ENCODE measurements at regions not wholly inside any gene's neighbourhood (a gene's known extent, or its start where the extent isn't known, plus 50 kb on each side); places are given as distances from the start of the nearest gene placed in this dataset.

DNA sequence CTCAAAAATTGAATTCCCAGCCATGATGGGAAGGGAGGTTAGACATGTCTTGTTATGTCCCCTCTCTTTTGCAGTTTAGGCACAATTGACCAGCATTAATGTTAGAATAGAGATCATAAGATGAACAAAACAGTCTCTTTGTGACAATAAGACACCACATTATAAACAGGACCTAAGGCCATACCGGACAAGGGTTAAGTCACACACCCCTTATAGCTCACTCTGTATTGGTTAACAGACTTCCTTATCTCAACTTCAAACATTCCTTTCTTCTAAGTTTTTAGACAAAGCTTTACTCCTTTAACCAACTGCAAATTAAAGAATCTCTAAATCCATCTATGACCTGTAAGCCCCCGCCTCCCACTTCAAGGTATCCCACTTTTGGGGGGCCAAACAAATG is 81.1 kb upstream of the CPM start:
- H3K27me3 ChIP-seq (ENCODE audit: insufficient read depth, low read length): no peaks in the 10 kb centered on the region
- no peaks in the 10 kb centered on the region for H3K36me3 ChIP-seq (ENCODE audit: insufficient read depth, low read depth, low read length)

DNA sequence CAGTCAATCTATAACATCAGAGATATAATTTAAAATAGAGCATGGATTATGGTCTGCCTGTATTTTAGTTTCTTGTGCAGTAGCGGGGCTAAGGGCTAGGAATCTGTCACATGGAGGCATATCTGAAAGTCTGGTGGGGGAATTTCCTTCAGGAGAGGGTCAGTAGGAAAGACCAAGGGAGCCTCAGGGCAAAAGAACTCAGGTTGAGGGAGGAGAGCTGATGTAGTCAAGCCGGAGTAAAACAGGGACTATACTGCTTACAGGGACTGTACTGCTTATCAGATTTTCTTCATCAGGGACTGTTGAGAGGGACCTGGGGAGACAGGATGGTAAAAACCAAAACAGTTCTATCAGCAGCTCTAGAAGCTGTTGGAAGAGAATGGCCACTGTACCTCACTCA is 82.0 kb upstream of the CPM start:
- Histone ChIP-seq H3K27me3 (ENCODE audit: insufficient read depth, low read length) (no peaks in the 10 kb centered on the region), H3K4me1 (ENCODE audit: insufficient read depth, low read length) (no peaks in the 10 kb centered on the region), H3K4me3 (ENCODE audit: low read length) (no peak overlapping the region), H3K27ac (ENCODE audit: low read length) (no peak overlapping the region), H3K9me3 (ENCODE audit: insufficient read depth, low read depth, low read length) (no peaks in the 10 kb centered on the region), H3K9ac (ENCODE audit: low read depth, low read length) (no peak overlapping the region), H3K36me3 (ENCODE audit: insufficient read depth, low read depth, low read length) (no peaks in the 10 kb centered on the region)

More for the DNA sequence above, 81.1 kb upstream of the CPM start:
- no peak overlapping the region for H3K27ac ChIP-seq (ENCODE audit: low read length)
- H3K9ac ChIP-seq (ENCODE audit: low read depth, low read length): no peak overlapping the region
- H3K9me3 ChIP-seq (ENCODE audit: insufficient read depth, low read depth, low read length): no peaks in the 10 kb centered on the region
- H3K4me3 ChIP-seq (ENCODE audit: low read length): no peak overlapping the region
- no peaks in the 10 kb centered on the region for H3K4me1 ChIP-seq (ENCODE audit: insufficient read depth, low read length)

DNA sequence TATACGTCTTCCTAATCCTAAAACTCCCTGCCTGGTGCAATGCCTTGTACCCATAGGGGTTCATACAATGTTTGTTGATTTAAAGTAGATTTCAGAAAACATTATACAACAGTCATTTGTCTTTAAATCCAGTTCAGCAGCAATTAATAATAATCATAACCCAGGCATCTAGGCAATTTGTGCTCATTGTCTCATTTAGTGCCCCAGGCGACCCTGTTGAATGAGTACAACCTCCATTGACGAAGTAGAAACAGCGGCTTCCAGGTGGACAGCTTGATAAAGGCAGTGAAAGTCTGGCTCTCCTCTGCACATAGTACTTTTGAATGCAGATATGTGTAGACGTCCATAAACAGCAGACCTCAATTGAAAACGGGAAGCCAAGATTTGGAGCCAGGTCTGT is 82.9 kb upstream of the CPM start:
- Histone ChIP-seq H3K27me3 (ENCODE audit: insufficient read depth, low read length) (no peaks in the 10 kb centered on the region), H3K4me3 (ENCODE audit: low read length) (no peak overlapping the region), H3K9ac (ENCODE audit: low read depth, low read length) (no peak overlapping the region), H3K27ac (ENCODE audit: low read length) (no peak overlapping the region), H3K9me3 (ENCODE audit: insufficient read depth, low read depth, low read length) (no peaks in the 10 kb centered on the region), H3K4me1 (ENCODE audit: insufficient read depth, low read length) (no peaks in the 10 kb centered on the region), H3K36me3 (ENCODE audit: insufficient read depth, low read depth, low read length) (no peaks in the 10 kb centered on the region)

DNA sequence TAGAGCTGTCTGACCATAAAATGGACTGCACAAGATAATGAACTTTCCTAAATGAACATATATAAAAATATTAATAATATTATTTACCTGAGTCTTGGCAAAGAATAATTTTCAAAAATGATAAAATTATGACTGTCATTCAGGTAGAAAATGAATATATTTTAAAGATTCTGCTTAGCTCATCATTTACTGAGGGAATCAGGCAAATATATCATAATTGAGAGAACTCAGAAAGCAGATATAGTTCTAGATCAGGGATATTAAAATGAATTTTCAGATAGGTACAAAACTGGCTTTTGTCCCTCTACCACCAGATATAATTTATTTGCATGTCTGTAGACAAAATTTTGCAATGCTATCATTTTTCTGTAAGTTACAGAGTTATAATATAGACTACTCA is 86.1 kb upstream of the CPM start:
- Histone ChIP-seq H3K9ac (ENCODE audit: low read depth, low read length) (no peak overlapping the region), H3K4me3 (ENCODE audit: low read length) (no peak overlapping the region), H3K9me3 (ENCODE audit: insufficient read depth, low read depth, low read length) (no peaks in the 10 kb centered on the region), H3K27ac (ENCODE audit: low read length) (no peak overlapping the region), H3K36me3 (ENCODE audit: insufficient read depth, low read depth, low read length) (no peaks in the 10 kb centered on the region), H3K4me1 (ENCODE audit: insufficient read depth, low read length) (no peaks in the 10 kb centered on the region), H3K27me3 (ENCODE audit: insufficient read depth, low read length) (no peaks in the 10 kb centered on the region)

DNA sequence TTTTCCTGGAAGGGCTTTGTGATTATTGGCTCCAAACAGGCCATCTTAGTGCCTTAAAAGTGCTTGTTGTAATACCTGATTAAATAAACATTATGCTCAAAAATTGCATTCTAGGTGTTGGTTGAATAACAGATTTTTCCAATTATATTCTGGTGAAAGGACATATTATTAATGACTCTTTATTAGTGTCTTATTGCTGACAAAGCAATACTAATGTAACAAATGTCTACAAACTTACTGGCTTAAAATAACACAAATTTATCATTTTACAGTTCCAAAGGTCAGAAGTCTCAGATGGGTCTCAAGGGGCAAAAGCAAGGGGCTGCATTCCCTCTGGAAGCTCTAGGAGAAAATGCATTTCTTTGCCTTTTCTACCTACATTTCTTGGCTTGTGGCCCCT is 86.9 kb upstream of the CPM start:
- Histone ChIP-seq H3K9me3 (ENCODE audit: insufficient read depth, low read depth, low read length) (no peaks in the 10 kb centered on the region), H3K4me3 (ENCODE audit: low read length) (no peak overlapping the region), H3K27ac (ENCODE audit: low read length) (no peak overlapping the region), H3K27me3 (ENCODE audit: insufficient read depth, low read length) (no peaks in the 10 kb centered on the region), H3K36me3 (ENCODE audit: insufficient read depth, low read depth, low read length) (no peaks in the 10 kb centered on the region), H3K9ac (ENCODE audit: low read depth, low read length) (no peak overlapping the region), H3K4me1 (ENCODE audit: insufficient read depth, low read length) (no peaks in the 10 kb centered on the region)

DNA sequence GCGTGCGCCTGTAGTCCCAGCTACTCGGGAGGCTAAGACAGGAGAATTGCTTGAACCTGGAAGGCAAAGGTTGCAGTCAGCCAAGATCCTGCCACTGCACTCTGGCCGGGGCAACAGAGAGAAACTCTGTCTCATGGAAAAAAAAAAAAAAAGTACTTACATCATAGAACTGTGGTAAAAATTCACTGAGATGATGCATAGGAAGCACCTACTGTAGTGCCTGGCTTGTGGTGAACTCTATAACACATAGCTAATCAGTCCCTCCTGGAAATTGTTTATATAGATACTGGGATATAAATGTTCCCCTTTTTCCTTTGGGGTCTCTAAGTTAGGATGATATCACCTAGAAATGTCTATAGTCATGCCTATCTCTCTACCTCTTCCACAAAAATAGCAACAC is 89.7 kb upstream of the CPM start:
- no peaks in the 10 kb centered on the region for H3K36me3 ChIP-seq (ENCODE audit: insufficient read depth, low read depth, low read length)
- H3K27me3 ChIP-seq (ENCODE audit: insufficient read depth, low read length): no peaks in the 10 kb centered on the region
- no peaks in the 10 kb centered on the region; the same call in 1 of the 2 replicates for H3K4me1 ChIP-seq (ENCODE audit: insufficient read depth, low read length)
- no peak overlapping the region for H3K4me3 ChIP-seq (ENCODE audit: low read length)
- H3K9me3 ChIP-seq (ENCODE audit: insufficient read depth, low read depth, low read length): no peaks in the 10 kb centered on the region
- H3K27ac ChIP-seq (ENCODE audit: low read length): no peak overlapping the region
- no peak overlapping the region for H3K9ac ChIP-seq (ENCODE audit: low read depth, low read length)

DNA sequence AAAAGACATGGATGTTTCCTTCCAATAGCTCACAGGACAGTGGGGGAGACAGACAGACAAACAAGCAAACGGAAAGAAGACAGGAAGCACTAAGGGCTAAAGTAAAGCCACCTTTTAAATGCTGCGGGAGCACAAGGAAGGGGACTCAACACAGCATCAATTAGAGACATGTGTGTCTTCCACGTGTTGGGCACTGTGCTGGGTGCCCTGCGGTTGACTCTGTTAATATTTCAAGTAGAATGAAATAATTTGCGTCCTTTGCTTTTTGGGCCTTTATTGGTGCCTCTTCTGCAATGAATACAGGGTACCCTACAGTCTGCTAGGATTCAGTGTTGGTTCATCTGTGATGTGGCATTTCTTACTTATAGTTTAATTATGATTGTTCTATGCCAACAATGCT is 90.9 kb upstream of the CPM start:
- H3K4me3 ChIP-seq (ENCODE audit: low read length): no peak overlapping the region

DNA sequence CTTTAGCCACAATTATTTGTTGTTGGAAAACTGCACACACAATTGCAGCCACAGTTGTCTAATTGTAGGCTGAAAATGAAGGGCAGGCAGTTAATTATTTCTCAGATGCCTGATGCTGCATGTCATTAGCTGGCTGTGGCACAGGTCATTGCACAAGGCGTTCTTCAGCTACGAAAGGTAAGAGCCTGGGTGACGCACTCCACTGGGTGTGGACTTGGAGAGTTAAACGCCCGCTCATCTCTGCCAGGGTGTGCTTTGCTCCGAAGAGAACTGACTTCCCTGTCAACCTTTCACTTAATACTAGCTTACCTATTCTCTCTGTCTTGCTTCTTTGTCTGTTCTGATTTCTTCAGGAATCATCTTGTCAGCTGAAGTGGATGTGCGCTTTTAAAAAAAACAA is 91.4 kb upstream of the CPM start:
- no peak overlapping the region for H3K4me3 ChIP-seq (ENCODE audit: low read length)

More for the DNA sequence above, 90.9 kb upstream of the CPM start:
- H3K9me3 ChIP-seq (ENCODE audit: insufficient read depth, low read depth, low read length): no peaks in the 10 kb centered on the region
- no peaks in the 10 kb centered on the region; the same call in 1 of the 2 replicates for H3K4me1 ChIP-seq (ENCODE audit: insufficient read depth, low read length)
- no peaks in the 10 kb centered on the region for H3K27me3 ChIP-seq (ENCODE audit: insufficient read depth, low read length)
- H3K27ac ChIP-seq (ENCODE audit: low read length): no peak overlapping the region
- no peak overlapping the region for H3K9ac ChIP-seq (ENCODE audit: low read depth, low read length)
- no peaks in the 10 kb centered on the region for H3K36me3 ChIP-seq (ENCODE audit: insufficient read depth, low read depth, low read length)

DNA sequence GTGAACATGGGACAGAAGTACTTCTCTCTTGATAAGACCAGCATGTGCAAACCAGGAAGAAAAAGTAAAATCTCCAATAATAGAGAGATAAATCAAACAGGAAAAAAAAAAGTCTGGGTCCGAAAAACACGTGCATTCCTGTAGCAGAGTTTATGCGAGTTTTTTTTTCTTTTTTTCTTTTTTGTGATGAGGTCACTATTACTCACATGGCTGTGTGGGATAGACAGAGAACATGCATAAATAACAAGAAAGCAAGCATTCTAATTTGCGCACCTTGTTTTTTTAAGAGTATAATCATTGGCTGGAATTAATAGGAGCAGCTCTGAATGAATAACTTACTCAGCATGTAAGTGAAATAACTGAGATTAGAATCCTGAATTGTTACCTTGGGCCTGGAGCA is 91.9 kb upstream of the CPM start:
- H3K4me1 ChIP-seq (ENCODE audit: insufficient read depth, low read length): no peaks in the 10 kb centered on the region; the same call in 1 of the 2 replicates
- H3K4me3 ChIP-seq (ENCODE audit: low read length): no peak overlapping the region
- H3K36me3 ChIP-seq (ENCODE audit: insufficient read depth, low read depth, low read length): no peaks in the 10 kb centered on the region
- H3K27ac ChIP-seq (ENCODE audit: low read length): no peak overlapping the region
- H3K27me3 ChIP-seq (ENCODE audit: insufficient read depth, low read length): no peaks in the 10 kb centered on the region
- H3K9me3 ChIP-seq (ENCODE audit: insufficient read depth, low read depth, low read length): no peaks in the 10 kb centered on the region
- no peak overlapping the region for H3K9ac ChIP-seq (ENCODE audit: low read depth, low read length)

More for the DNA sequence above, 91.4 kb upstream of the CPM start:
- no peak overlapping the region for H3K27ac ChIP-seq (ENCODE audit: low read length)
- no peaks in the 10 kb centered on the region for H3K27me3 ChIP-seq (ENCODE audit: insufficient read depth, low read length)
- H3K36me3 ChIP-seq (ENCODE audit: insufficient read depth, low read depth, low read length): no peaks in the 10 kb centered on the region
- H3K9ac ChIP-seq (ENCODE audit: low read depth, low read length): no peak overlapping the region
- no peaks in the 10 kb centered on the region for H3K9me3 ChIP-seq (ENCODE audit: insufficient read depth, low read depth, low read length)
- H3K4me1 ChIP-seq (ENCODE audit: insufficient read depth, low read length): no peaks in the 10 kb centered on the region; the same call in 1 of the 2 replicates

DNA sequence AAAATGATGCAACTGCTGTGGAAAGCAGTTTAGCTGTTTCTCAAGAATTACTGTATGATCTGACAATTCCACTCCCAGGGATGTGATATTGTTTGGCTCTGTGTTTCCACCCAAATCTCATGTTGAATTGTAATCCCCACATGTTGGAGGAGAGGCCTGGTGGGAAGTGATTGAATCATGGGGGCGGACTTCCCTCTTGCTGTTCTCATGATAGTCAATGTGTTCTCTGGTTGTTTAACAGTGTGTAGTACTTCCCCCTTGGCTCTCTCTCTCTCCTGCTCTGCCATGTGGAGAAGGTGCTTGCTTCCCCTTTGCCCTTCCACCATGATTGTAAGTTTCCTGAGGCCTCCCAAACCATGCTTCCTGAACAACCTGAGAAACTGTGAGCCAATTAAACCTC is 93.4 kb upstream of the CPM start:
- Histone ChIP-seq H3K27ac (ENCODE audit: low read length) (no peak overlapping the region), H3K9ac (ENCODE audit: low read depth, low read length) (no peak overlapping the region), H3K4me1 (ENCODE audit: insufficient read depth, low read length) (no peaks in the 10 kb centered on the region; the same call in 1 of the 2 replicates), H3K4me3 (ENCODE audit: low read length) (no peak overlapping the region), H3K36me3 (ENCODE audit: insufficient read depth, low read depth, low read length) (no peaks in the 10 kb centered on the region), H3K9me3 (ENCODE audit: insufficient read depth, low read depth, low read length) (no peaks in the 10 kb centered on the region), H3K27me3 (ENCODE audit: insufficient read depth, low read length) (no peaks in the 10 kb centered on the region)

DNA sequence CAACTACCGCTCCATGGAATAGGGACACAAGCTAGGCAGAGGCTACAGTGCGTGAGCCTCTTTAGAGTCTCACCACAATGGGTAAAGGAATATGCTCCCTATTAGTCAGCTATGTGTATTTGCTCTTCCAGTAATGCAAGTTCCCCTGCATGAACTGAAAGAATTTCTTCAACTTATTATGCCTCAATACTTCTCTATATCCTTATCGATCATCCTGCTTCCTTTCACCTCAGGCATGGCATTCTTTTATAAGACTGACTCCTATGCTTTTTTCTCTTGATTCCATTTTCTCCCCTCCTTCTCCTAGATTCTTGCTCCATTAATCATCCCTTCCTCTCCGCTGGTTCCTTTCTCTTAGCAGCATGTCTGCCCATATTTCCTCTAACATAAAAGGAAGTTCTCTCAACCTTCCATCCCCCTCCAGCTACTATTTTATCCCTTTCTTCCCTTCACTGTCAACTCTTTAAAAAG is 94.5 kb upstream of the CPM start:
- Histone ChIP-seq H3K36me3 (ENCODE audit: insufficient read depth, low read depth, low read length) (no peaks in the 10 kb centered on the region), H3K4me3 (ENCODE audit: low read length) (no peak overlapping the region), H3K4me1 (ENCODE audit: insufficient read depth, low read length) (no peaks in the 10 kb centered on the region; the same call in 1 of the 2 replicates), H3K27me3 (ENCODE audit: insufficient read depth, low read length) (no peaks in the 10 kb centered on the region), H3K9ac (ENCODE audit: low read depth, low read length) (no peak overlapping the region), H3K9me3 (ENCODE audit: insufficient read depth, low read depth, low read length) (no peaks in the 10 kb centered on the region), H3K27ac (ENCODE audit: low read length) (no peak overlapping the region)

DNA sequence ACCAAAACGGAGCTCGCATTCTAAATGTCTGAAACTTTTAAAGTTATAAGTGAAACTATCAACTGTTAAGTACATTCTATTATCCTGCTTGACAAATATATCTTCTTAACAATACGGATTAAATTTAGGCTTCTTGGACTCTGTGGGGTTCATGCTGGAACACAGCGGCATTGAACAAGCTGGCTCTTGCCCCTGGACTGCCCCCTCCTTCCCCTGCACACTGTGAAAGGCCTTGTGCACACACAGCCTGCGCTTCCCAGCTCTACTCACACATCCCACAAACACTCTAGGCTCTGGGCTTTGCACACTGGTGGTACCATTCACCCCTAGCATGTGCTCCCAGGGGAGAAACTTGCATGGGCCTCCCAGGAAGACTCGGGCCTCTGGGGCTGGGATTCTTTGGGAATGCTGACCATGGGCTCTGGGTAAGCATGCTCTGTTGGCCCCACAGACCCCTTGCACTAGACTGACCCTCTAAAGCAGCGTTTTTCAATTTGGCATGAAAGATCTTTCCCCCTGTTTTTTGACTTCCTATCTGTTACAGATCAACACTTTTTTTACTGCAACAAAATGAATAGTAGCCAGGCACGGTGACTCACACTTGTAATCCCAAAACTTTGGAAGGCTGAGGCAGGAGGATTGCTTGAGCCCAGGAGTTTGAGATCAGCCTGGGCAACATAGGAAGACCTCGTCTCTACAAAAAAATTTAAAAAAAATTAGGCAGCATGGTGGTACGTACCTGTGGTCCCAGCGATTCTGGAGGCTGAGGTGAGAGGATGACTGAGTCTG is 96.2 kb upstream of the CPM start:
- Histone ChIP-seq H3K4me1 (ENCODE audit: insufficient read depth, low read length) (no peaks in the 10 kb centered on the region; the same call in 1 of the 2 replicates), H3K27me3 (ENCODE audit: insufficient read depth, low read length) (no peaks in the 10 kb centered on the region), H3K27ac (ENCODE audit: low read length) (no peak overlapping the region), H3K9me3 (ENCODE audit: insufficient read depth, low read depth, low read length) (no peaks in the 10 kb centered on the region), H3K36me3 (ENCODE audit: insufficient read depth, low read depth, low read length) (no peaks in the 10 kb centered on the region), H3K4me3 (ENCODE audit: low read length) (no peak overlapping the region), H3K9ac (ENCODE audit: low read depth, low read length) (no peak overlapping the region)

All from iPS-20b (cell line).